ENCODE measurements at regions not wholly inside any gene's neighbourhood (a gene's known extent, or its start where the extent isn't known, plus 50 kb on each side); places are given as distances from the start of the nearest gene placed in this dataset.
A peak's percentile ranks its signal among the peaks of the same experiment; 100 is the strongest.
"Not testable (repeated sequence)": the region's sequence is repeated elsewhere in the genome, so short reads cannot be mapped to it uniquely, and the experiment has no call there.

- no peak for DNase-seq
Observed at GRCh38 chr1:169019419-169020058, 87.0 kb upstream of the ATP1B1 start.

DNA sequence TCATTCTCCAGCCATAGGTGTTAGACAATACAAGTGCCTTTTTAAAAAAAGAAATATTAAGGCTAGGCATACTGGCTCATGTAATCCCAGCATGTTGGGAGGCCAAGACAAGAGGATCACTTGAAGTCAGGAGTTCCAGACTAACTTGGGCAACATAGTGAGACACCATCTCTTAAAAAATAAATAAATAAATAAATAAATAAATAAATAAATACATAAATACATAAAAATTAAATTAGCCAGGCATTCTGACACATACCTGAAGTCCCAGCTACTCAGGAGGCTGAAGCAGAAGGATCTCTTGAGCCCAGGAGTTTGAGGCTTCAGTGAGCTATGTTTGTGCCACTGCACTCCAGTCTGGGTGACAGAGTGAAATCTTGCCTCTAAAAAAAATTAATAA, 85.8 kb upstream of the ATP1B1 start:
- DNase-seq = no peak

GRCh38 chr1:169022648-169023047, 83.8 kb upstream of the ATP1B1 start:
- DNase-seq = no peak

DNA sequence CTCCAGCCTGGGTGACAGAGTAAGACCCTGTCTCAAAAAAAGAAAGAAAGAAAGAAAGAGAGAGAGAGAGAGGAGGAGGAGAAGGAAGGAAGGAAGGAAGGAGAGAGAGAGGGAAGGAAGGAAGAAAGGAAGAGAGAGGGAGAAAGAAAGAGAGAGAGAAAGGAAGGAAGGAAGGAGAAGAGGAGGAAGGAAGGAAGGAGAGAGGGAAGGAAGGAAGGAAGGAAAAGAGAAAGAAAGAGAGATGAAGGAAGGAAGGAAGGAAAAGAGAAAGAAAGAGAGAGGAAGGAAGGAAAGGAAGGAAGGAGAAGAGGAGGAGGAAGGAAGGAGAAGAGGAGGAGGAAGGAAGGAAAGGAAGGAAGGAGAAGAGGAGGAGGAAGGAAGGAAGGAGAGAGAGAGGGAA, 82.2 kb upstream of the ATP1B1 start:
- no peak for DNase-seq

- DNase-seq = no peak
Observed at GRCh38 chr1:169024800-169025271, 81.7 kb upstream of the ATP1B1 start.

DNA sequence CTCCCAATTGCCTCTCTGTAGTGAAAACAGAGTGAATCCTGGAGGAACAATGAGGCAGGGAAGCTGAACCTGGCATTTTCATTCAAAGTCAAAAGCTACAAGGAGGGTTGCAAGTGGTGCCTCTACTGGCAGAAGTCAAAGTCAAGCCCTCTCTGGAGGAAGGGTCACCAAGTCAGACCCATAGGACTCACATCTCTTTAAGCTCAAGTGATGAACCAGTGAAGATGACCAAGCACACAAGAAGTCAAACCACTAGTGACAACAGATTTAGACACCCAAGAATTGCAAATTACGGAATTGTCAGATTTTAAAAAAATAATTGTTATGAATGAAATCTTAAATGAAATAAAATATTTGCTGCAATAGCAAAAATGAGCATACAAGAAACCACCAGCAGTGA, 81.1 kb upstream of the ATP1B1 start:
- no peak for DNase-seq

- no peak for DNase-seq
Observed at GRCh38 chr1:169027607-169028320, 78.7 kb upstream of the ATP1B1 start.

GRCh38 chr1:169031566-169032224, 74.8 kb upstream of the ATP1B1 start:
- no peak for DNase-seq

- no peak for DNase-seq
Observed at GRCh38 chr1:169041366-169041765, 65.1 kb upstream of the ATP1B1 start.

GRCh38 chr1:169042377-169042776, 64.1 kb upstream of the ATP1B1 start:
- DNase-seq = no peak

DNA sequence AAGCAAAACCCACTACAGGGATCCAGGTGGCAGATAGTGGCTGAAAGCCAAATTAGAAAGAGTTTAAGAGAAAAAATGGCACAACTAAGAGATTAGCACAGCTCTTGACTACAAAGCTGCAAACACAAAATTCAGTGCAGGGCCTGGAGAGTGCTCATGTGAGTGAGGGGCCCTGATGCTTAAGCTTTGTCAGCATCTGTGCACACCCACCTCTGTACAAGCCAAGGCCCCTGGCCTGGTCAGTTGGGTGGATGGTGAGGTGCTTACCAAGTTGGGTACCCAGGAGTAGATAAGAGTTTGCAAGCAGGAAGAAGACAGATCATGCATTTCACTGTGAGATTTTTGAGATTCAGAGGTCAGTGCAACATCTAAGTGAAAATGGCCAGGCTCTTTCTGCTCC, 62.7 kb upstream of the ATP1B1 start:
- DNase-seq = no peak

GRCh38 chr1:169044296-169044695, 62.2 kb upstream of the ATP1B1 start:
- DNase-seq = peak; percentile 19

DNA sequence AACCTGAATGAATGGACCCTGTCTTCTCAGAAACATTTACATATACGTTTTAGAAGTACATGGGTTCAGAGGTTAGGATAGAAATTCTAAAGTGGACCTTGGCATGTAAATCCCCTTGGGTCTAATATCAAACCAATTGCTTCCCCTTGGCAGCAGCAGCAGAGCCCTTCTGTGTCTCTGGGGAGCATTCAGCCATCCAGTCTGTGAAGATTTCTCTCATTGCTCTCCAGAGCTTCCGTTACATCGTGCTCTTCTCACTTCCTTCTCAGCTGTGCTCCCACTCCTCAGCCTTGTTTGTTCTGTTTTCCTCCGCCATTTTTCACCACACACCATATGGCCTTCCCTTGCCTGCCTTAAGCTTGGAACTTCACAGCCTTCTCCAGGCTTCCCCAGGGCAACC, 61.5 kb upstream of the ATP1B1 start:
- DNase-seq = no peak

GRCh38 chr1:169046671-169047070, 59.8 kb upstream of the ATP1B1 start:
- DNase-seq = no peak

GRCh38 chr1:169047074-169047473, 59.4 kb upstream of the ATP1B1 start:
- no peak for DNase-seq

- DNase-seq = no peak
Observed at GRCh38 chr1:169048043-169048442, 58.4 kb upstream of the ATP1B1 start.

DNA sequence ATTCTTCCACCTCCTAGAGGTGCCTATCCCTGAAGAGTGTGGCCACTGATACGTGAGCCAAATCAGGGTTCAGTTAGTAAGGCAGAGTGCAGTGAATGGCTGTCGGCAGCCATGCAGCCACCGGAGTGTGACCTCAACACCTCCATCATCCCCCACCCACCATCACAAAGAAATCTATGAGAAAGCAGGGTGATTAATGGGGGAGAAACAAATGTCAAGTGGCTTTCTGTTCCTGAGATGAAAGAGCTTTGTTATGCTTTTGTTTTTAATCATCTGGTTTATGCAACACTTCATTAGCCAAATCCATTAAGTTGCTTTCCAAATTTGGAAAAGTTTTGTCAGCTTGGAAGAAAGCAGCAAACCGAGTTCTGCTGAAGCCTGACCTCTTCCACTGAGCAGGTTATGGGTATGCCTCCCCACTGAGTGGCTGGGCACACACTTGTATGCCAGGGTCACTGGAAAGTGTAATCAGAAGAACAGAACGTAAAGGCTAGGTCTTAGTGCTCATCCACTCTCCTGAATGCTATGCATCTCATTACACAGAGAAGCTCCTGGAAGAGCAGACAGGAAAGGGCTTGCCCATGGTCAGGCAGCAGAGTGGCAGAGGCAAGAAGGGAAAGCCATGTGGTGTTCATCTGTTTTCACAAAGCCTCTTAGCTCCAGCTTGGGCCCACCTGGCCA, 57.1 kb upstream of the ATP1B1 start:
- DNase-seq = no peak

GRCh38 chr1:169051171-169051570, 55.3 kb upstream of the ATP1B1 start:
- DNase-seq = no peak

DNA sequence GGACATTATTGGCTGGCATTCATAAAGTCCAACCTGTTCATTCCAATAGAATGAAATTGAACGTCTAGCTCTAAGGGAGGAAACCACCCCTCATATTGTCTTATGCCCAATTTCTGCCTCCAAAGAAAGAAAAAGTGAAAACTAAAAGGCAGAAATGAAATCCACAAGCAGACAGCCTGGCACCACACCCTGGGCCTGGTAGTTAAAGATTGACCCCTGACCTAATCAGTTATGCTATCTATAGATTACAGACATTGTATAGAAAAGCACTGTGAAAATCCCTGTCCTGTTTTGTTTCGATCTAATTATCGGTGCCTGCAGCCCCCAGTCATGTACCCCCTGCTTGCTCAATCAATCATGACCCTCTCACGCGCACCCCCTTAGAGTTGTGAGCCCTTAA, 54.3 kb upstream of the ATP1B1 start:
- DNase-seq = not testable (repeated sequence)

- DNase-seq = no peak
Observed at GRCh38 chr1:169052727-169053126, 53.8 kb upstream of the ATP1B1 start.

GRCh38 chr1:169053196-169053595, 53.3 kb upstream of the ATP1B1 start:
- no peak for DNase-seq

All from RPMI8226 (cell line).